ENCODE measurements at regions not wholly inside any gene's neighbourhood (a gene's known extent, or its start where the extent isn't known, plus 50 kb on each side); places are given as distances from the start of the nearest gene placed in this dataset.

DNA sequence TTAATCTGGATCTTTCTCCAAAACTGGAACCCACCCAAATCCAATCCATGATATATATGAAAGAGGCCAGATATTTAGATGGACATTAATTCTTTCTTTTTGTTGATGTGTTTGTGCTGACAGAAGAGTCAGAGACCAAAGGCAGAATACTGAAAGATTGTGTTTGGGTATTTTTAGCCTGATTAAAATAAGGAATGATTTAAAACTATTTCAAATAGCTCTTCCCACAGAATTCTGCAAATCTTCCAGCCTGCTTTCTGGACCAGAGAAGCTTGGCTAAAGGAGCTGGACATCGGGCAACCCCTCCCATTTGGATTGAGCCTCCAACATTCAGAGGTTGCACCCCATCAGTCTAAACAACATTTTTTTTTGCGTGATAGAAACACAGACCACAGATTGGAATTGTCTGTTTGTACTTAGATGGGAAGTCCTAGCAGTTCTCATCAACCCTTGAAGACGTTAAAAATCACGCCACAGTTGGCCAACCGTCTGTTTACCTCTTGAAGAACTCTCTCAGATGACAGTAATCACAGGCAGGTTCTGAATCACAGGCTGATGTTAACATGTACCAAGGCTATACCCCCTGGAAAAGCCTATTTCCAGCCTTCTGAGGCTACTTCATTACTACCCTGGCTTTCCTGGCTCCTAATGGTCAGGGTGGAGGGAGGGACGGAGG, 155.2 kb upstream of the NRP1 start:
- TF ChIP-seq, protein P1, sequence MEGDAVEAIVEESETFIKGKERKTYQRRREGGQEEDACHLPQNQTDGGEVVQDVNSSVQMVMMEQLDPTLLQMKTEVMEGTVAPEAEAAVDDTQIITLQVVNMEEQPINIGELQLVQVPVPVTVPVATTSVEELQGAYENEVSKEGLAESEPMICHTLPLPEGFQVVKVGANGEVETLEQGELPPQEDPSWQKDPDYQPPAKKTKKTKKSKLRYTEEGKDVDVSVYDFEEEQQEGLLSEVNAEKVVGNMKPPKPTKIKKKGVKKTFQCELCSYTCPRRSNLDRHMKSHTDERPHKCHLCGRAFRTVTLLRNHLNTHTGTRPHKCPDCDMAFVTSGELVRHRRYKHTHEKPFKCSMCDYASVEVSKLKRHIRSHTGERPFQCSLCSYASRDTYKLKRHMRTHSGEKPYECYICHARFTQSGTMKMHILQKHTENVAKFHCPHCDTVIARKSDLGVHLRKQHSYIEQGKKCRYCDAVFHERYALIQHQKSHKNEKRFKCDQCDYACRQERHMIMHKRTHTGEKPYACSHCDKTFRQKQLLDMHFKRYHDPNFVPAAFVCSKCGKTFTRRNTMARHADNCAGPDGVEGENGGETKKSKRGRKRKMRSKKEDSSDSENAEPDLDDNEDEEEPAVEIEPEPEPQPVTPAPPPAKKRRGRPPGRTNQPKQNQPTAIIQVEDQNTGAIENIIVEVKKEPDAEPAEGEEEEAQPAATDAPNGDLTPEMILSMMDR (IDR thresholded peaks at IDR 0.05; ENCODE audit: borderline replicate concordance, extremely low read depth, low read length, poor library complexity, severe bottlenecking): no peak
- no peak for TF ChIP-seq EZH2 (IDR thresholded peaks at IDR 0.05; ENCODE audit: borderline replicate concordance, low read depth, low read length, severe bottlenecking)
